Prostate gland (tissue), 2 donors: ENCODE measurements at regions not wholly inside any gene's neighbourhood (a gene's known extent, or its start where the extent isn't known, plus 50 kb on each side); places are given as distances from the start of the nearest gene placed in this dataset.
"Not testable (repeated sequence)": the region's sequence is repeated elsewhere in the genome, so short reads cannot be mapped to it uniquely, and the experiment has no call there.

Experiments
- DNase-seq: peaks from one replicate; pipeline ENCODE4 v3.0.0-alpha.2; 2019; ENCODE audit warnings: low spot score
- H3K27ac ChIP-seq, 2 donors: fragments of 200-600 bp; sonication (generic); 2 replicates each; pipeline ENCODE4 v1.5.1; 2017 to 2019
- H3K27me3 ChIP-seq: fragments of 200-600 bp; sonication (generic); replicated peaks from 2 replicates; pipeline ENCODE4 v1.5.1; 2019; ENCODE audit not compliant: insufficient read depth
- H3K36me3 ChIP-seq, 2 donors: fragments of 200-600 bp; sonication (generic); 1 replicate in 1 of 2; 2 replicates in 1 of 2; pipeline versions ENCODE4 v1.5.1 to v1.8.1; 2017 to 2019
- H3K4me1 ChIP-seq: fragments of 200-600 bp; sonication (generic); replicated peaks from 2 replicates; pipeline ENCODE4 v1.5.1; 2019
- H3K4me3 ChIP-seq, 2 donors: fragments of 200-600 bp; sonication (generic); 2 replicates each; pipeline ENCODE4 v1.5.1; 2017 to 2019
- H3K9me3 ChIP-seq: fragments of 200-600 bp; sonication (generic); 2 replicates; pipeline ENCODE4 v1.5.1; 2017
- CTCF ChIP-seq, 4 experiments: fragments of 200-600 bp in 2 of 4; fragments of 450-650 bp in 2 of 4; sonication (generic) in 2 of 4; IDR thresholded peaks; 1 replicate in 3 of 4; 2 replicates in 1 of 4; pipeline ENCODE4 v1.5.1; 2016 to 2019; ENCODE audit warnings: antibody characterized with exemption in 4 of 4, mild to moderate bottlenecking in 2 of 4, moderate library complexity in 2 of 4
- POLR2A ChIP-seq: fragments of 450-650 bp; IDR thresholded peaks from one replicate; pipeline ENCODE4 v1.6.1; 2016; ENCODE audit warnings: antibody characterized with exemption, mild to moderate bottlenecking
- POLR2AphosphoS5 ChIP-seq: sonication (generic); formaldehyde crosslinking; IDR thresholded peaks from one replicate; pipeline ENCODE4 v1.6.1; 2017; ENCODE audit warnings: antibody characterized with exemption
- WGBS: methylation state at CpG from one replicate; pipeline ENCODE4 v1.1.5; 2018; 5-methylcytosine and 5-hydroxymethylcytosine counted together
- intact Hi-C: fragments of 100-400 bp; cut with DNase I; formaldehyde crosslinking; loops from one replicate; pipeline ENCODE4 v1.14.2; 2022

DNA sequence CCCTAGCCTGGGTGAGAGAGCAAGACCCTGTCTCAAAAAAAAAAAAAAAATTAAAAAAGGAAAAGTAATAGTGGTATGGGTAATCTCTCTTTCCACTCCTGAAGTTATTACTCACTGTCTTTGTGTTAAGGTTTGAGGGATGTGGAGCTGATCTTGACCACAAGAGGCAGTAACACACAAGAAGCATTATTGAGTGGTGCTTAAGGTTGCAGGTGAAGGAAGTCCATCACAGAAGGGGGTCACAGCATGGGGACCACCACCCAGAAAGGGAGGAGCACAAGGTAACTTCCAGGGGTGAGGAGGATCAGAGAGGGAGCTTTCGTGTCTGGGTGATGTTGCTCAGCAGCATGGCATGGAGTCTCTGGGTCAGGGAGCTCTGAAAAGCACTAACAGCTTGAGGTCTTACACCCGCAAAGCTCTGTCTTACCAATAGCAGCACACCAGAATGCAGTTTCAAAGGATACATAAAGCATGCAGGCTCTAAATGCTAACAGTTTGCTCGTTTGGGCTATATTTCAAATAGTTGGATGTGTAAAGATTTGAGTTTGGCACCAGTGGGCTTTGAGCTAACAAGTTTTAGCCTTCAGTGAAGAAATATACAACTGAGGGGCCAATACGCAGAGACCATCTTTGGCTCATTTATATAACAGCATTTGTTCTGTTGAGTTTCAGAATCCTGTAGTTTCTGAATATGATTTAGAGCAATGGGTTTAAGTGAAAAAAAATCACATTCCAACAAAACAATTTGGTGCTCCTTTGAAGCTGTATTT, 100.4 kb upstream of the DNAJC1 start:
- Histone ChIP-seq H3K4me1 (no peaks in the 10 kb centered on the region), H3K36me3 (no peaks in the 10 kb centered on the region), H3K27me3 (no peaks in the 10 kb centered on the region), H3K27ac (no peak overlapping the region), H3K4me3 (no peak overlapping the region), H3K9me3 (no peaks in the 10 kb centered on the region)
- TF ChIP-seq CTCF (IDR thresholded peaks at IDR 0.05) (no peak), POLR2A (no peak), POLR2AphosphoS5 (no peak)
- WGBS, result 81% methylated on average over 4 of the region's 4 CpGs
- intact Hi-C loops, result no loop called here
- no peak for DNase-seq

DNA sequence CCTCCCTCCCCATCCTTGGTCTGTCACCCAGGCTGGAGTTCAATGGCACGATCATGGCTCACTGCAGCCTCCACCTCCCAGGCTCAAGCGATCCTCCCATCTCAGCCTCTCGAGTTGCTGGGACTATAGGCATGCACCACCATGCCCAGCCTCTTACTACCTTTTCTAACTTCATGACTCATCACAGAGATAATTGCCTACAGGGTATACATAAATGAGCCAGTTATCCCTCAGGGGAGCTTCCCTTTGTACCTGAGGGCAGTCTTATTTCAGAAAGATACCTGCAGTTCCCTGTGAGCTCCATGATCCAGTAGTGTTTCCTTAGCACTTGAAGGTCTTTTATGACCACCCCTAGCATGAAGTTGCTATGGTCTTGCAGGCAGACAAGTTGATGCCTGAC, 94.2 kb upstream of the DNAJC1 start:
- DNase-seq, result no peak
- TF ChIP-seq CTCF (IDR thresholded peaks at IDR 0.05) (no peak), POLR2A (no peak), POLR2AphosphoS5 (no peak)
- intact Hi-C loops, result no loop called here
- no peaks in the 10 kb centered on the region for H3K9me3 ChIP-seq
- H3K4me3 ChIP-seq, result no peak overlapping the region
- no peak overlapping the region for H3K27ac ChIP-seq
- H3K4me1 ChIP-seq, result no peaks in the 10 kb centered on the region
- H3K27me3 ChIP-seq, result no peaks in the 10 kb centered on the region
- H3K36me3 ChIP-seq, result no peaks in the 10 kb centered on the region
- 100% methylated on average over 3 of the region's 3 CpGs for WGBS

DNA sequence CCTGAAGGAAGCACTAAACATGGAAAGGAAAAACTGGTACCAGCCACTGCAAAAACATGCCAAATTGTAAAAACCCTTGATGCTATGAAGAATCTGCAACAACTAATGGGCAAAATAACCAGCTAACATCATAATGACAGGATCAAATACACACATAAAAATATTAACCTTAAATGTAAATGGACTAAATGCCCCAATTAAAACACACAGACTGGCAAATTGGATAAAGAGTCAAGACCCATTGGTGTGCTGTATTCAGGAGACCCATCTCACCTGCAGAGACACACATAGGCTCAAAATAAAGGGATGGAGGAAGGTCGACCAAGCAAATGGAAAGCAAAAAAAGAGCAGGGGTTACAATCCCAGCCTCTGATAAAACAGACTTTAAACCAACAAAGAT, 87.7 kb upstream of the DNAJC1 start:
- H3K9me3 ChIP-seq, intact Hi-C loops, H3K36me3 ChIP-seq, H3K27ac ChIP-seq, H3K4me1 ChIP-seq, H3K27me3 ChIP-seq, H3K4me3 ChIP-seq, DNase-seq: not testable (repeated sequence)
- WGBS, result 62% methylated on average over 1 of the region's 1 CpG

DNA sequence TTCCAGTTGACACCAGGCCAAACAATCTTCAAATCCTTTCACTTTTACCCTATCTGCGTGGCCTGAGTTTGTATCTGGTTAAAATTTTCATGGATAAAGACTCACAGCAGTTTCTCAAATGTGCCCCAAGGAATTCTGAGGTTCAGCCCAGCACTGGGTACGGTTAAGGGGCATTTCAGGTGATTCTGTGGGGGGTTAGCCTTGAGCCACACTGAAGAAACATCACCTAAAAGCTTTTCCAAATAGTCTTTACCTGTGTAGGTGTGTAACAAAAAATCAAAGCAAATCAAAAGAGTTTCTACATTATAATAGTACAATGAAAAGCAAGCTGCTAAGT, 83.8 kb upstream of the DNAJC1 start:
- Histone ChIP-seq H3K9me3 (no peaks in the 10 kb centered on the region), H3K27ac (peak overlapping the region; percentile 65 to 71), H3K4me1 (peaks cover 4% of the 10 kb centered on the region), H3K36me3 (no peaks in the 10 kb centered on the region), H3K27me3 (no peaks in the 10 kb centered on the region), H3K4me3 (no peak overlapping the region)
- TF ChIP-seq POLR2A, result no peak
- TF ChIP-seq POLR2AphosphoS5, result no peak
- TF ChIP-seq CTCF (IDR thresholded peaks at IDR 0.05), result no peak
- 29% methylated on average over 2 of the region's 2 CpGs for WGBS
- no peak for DNase-seq
- intact Hi-C loops, result no loop called here

DNA sequence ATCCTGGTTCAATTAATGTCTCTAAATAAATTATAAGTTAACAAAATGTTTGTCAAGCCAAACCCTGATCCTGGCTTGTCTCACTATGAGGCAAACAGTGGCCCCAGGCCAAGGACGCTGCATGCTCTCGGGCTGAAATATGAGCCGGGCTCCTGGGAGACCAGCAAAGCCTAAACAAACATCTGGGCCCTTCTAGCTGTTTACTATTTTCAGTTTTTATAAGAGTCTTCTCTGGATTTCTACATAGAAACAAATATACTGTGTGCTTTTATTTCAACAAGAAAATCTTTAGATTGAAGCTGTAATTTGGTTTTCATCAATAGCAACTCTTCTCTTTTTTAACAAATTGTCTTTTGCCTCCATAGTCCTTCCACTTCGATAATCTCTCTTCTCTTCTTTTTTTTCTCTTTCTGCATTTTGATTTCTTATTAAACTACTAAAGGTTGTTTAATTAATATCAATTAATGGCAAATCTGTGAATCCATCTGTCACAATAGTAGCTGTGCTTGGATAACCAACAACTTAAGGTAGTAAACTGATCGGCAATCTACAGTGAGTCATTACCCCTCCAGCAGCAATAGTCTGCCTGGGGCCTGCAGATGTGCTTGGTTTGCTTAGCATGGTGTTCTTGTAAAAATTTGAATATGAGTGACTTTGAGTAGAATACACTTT, 83.3 kb upstream of the DNAJC1 start:
- H3K27me3 ChIP-seq, result no peaks in the 10 kb centered on the region
- peak; percentile 92 for DNase-seq
- 18% methylated on average over 5 of the region's 5 CpGs for WGBS
- peak overlapping the region; percentile 65 to 71 for H3K27ac ChIP-seq
- no peaks in the 10 kb centered on the region for H3K9me3 ChIP-seq
- H3K4me1 ChIP-seq, result peaks cover 4% of the 10 kb centered on the region
- TF ChIP-seq POLR2A (no peak), POLR2AphosphoS5 (peak; percentile 89), CTCF (IDR thresholded peaks at IDR 0.05) (no peak)
- H3K36me3 ChIP-seq, result no peaks in the 10 kb centered on the region
- intact Hi-C loops, result no loop called here
- no peak overlapping the region for H3K4me3 ChIP-seq

- H3K4me1 ChIP-seq, H3K36me3 ChIP-seq, H3K4me3 ChIP-seq, H3K27ac ChIP-seq, DNase-seq, H3K27me3 ChIP-seq, intact Hi-C loops, H3K9me3 ChIP-seq: not testable (repeated sequence)
- 44% methylated on average over 3 of the region's 5 CpGs for WGBS
These were observed 76.4 kb upstream of the DNAJC1 start for GRCh38 chr10:22079921-22080320.
